HG02885 (cell line): ENCODE measurements at regions not wholly inside any gene's neighbourhood (a gene's known extent, or its start where the extent isn't known, plus 50 kb on each side); places are given as distances from the start of the nearest gene placed in this dataset.

ENCODE experiments used
- ATAC-seq: cut with Tn5 transposase; IDR thresholded peaks from one replicate; pipeline ENCODE4 v1.9.1; 2021; ENCODE audit warnings: mild to moderate bottlenecking; ENCODE audit not compliant: unreplicated experiment, poor library complexity

- no peak for ATAC-seq
Observed at GRCh38 chr18:40938615-40939014, 1016.4 kb upstream of the PIK3C3 start.

DNA sequence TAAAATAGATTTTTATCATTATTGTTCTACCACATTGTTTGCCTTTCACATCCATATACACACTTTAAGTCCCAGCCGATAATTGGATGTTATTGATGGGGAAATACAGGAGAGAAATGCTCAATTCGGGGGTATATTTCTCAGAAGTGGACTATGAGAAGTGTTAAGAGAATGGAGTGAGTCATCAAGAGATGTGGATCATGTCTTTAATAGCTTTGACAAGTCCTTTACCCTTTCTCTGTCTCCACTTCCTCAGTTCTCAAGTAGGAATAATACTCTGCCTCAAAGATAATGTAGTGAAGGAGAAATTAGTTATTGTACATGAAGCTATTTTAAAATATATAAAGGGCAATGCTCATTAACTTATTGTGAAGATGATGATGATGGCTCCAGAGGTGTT lies 1017.6 kb upstream of the PIK3C3 start:
- ATAC-seq, result no peak

DNA sequence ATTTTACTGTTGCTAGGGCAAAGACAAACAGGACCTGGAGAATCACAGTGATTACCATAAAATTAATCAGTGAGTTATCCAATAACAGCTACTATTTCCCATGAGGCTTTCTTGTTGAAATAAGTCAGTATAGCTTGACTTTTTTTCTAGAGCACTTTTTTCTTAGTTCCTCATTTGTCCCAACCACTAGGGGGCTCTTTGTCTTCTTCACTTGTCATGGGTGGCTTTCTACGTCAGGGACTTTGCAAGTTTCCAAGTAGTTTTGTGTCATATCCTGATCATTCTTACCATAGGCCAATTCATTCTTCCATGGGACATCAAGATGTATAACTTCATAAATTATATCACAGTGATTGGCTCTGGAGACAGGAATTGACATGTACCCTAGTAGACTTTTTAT lies 1019.6 kb upstream of the PIK3C3 start:
- ATAC-seq, result no peak

DNA sequence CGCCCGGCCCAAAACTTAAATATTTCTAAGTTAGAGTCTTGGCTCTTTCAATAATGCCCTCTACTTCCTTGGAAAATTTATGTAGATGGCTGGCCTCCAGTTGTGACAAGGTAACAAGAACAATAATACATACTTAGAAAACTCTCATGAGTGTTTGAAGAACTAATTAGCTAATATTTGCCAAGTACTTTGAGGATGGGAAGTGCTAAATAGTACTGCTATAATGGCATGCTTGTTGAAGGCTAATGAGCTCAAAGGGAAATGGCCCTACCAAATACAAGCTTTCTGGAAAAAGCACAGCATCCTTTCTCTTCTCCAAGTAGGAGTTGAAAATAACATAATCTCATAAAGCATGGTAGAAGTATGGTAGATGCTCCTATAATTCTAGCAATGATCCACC lies 1022.2 kb upstream of the PIK3C3 start:
- ATAC-seq, result no peak

GRCh38 chr18:40930211-40930882 lies 1024.7 kb upstream of the PIK3C3 start:
- ATAC-seq, result no peak

DNA sequence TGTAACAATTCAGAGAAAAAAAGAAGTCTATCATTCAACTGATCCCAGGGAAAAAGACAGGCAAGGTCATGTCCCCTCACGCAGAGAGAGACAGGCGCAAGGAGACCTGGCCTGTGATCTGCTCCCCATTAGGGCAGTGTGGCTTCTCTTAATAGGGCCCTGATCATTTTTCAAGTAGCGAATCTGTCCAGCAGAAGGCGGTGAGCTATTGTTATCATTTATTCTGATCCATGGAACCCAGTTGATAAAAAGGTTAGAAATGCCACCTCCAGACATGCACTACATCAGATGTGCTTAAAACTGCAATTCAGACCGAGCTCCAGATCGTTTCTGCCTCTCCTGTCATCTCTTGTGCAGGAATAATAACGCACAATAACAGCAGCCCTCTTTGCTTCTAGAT lies 1025.6 kb upstream of the PIK3C3 start:
- no peak for ATAC-seq

- no peak for ATAC-seq
Observed at GRCh38 chr18:40926679-40927078, 1028.4 kb upstream of the PIK3C3 start.

DNA sequence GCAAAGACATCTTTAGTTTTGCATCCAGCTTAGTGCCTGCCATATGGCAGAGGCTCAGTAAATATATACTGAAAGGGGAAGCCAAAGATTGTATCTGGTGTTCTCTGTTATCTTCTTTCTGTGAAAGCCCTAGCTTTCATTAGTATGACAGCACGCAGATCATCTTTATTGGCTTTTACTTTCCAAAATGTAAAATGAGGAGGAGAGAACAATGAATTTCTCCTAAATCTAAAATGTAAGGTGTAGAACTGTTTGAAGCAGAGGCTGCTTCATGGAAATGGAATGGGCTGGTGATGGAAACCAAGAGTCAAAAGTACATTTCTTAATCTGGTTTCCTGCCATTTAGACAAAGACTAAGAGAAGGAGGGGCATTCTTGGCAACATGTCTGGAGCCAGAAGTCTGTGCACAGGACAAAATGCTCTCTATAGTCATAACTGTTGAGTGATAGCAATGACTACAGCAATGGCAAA lies 1029.9 kb upstream of the PIK3C3 start:
- ATAC-seq, result no peak

- no peak for ATAC-seq
Observed at GRCh38 chr18:40921845-40922629, 1033.0 kb upstream of the PIK3C3 start.

DNA sequence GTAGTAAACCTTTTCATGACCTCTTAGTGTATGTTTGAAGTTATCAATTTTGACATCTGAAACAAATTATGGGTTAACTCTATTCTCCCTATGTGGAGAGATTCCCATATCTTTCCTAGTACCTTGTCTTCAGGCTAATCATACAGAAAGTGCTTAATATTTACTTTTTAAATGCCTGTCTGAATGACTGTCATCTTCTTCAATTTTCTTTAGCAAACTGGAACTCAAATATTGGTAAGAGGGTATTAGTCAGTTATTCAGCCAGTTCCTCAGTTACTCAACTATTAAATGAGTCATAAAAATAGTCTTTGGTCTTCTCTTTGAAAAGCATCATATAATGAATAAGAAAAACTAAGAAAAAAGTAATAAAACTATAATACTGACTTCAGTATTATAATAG lies 1038.0 kb upstream of the PIK3C3 start:
- no peak for ATAC-seq

- ATAC-seq, result no peak
Observed at GRCh38 chr18:40915724-40916123, 1039.3 kb upstream of the PIK3C3 start.

DNA sequence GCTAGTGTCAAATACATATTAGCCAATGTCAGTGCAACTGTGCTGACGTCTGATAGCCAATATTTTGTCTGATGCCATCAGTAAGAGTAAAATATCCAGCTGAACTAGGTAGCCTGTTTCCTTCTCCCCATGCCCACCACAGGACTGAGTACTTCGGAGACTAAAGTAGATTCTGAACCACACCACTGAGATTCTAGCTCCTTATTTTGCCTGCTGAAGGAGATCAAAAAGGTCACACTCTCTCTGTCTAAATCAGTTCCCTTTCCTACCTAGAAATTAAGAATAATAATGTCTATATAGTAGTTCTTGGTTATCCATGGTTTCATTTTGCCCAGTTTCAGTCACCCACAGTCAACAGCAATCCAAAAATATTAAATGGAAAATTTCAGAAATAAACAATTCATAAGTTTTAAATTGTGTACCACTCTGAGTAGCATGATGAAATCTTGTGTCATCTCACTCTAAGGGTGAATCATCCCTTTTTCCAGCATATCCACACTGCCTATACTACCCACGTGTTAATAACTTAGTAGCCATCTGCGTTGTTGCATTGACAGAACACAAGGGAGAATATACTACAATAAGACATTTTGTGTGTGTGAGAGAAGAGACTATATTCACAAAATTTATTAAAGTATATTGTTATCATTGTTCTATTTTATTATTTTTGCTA lies 1043.3 kb upstream of the PIK3C3 start:
- ATAC-seq, result no peak

GRCh38 chr18:40911041-40911440 lies 1044.0 kb upstream of the PIK3C3 start:
- no peak for ATAC-seq

GRCh38 chr18:40907842-40908241 lies 1047.2 kb upstream of the PIK3C3 start:
- ATAC-seq, result no peak

DNA sequence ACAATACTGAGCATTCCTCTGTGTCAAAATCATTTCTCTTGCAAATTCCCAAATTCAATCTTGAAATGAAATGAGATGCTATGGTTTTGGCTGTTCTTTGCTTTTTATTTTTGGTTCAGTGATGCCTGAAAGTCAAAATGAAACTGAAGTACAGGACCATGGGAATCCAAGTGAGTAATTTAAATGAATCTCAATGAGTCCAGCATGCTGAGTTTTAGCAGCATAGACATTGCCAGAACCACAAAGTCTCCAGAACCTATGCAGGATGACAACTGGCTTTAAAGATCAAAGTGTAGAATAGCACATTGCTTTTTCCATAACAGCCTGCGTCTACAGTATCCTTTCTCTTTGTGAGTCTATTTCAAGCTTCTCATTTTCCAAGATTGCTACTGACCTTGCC lies 1050.7 kb upstream of the PIK3C3 start:
- ATAC-seq, result no peak

- ATAC-seq, result no peak
Observed at GRCh38 chr18:40902436-40902835, 1052.6 kb upstream of the PIK3C3 start.

GRCh38 chr18:40897884-40898283 lies 1057.2 kb upstream of the PIK3C3 start:
- ATAC-seq, result no peak

- ATAC-seq, result no peak
Observed at GRCh38 chr18:40883271-40883670, 1071.8 kb upstream of the PIK3C3 start.

DNA sequence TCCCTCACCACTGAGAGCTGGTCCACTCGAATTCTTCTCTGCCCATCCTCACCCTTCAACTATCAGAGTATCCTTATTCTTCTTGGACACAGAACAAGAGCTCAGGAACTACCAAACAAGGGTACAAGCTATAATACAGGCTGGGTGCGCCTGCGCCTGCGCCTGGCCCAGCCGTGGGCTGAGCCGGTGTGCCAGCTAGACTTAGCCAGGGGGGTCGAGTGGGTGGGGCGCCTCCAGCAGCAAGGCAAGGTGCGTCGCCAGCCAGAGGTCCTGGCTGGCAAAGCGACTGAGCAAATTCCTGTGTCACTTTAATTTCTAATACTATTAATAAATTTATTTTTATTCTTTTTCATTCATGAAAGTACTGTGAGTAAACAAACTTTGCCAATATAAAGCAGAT lies 1072.6 kb upstream of the PIK3C3 start:
- ATAC-seq, result no peak

DNA sequence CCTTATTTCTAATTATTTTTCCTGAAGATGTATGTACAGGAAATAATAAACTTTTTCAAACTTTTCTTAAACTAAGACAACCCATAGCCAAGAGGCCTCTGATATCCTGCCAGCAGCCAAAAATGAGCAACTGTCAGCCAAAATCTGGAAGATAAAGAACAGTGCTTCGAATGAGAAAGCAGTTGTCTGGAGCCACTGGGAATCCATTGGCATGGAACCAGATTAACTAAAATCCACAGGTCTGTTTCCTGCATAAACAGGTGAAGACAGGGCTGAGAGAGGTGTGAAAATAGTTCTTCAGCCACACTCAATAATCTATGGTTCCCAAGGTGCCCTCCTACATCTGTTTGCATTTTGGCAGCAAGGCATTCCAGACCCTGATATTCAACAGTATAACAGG lies 1076.7 kb upstream of the PIK3C3 start:
- ATAC-seq, result no peak

DNA sequence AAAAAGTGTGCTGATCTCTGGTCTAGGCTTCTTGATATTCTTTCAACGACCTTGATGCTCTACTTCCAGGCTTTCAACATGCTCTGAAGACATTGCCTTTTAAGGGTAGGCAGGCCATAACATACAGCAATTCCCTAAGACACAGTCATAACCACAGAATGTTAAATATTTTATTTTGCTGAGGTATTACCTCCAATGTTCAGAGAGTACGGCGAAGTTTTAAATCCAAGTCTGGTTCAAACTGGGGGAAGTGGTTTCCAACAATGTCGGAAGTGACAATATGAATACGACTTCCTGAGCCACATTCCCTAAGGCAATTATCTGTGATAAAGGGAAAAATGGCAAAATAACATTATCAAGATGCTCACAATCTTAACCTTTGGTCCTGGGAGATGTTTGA lies 1077.9 kb upstream of the PIK3C3 start:
- no peak for ATAC-seq
